22Rv1 (cell line): ENCODE measurements at regions not wholly inside any gene's neighbourhood (a gene's known extent, or its start where the extent isn't known, plus 50 kb on each side); places are given as distances from the start of the nearest gene placed in this dataset.

Experiments used
- CTCF ChIP-seq: fragments of 450-650 bp; IDR thresholded peaks from 2 replicates; pipeline ENCODE4 v1.5.1; 2017; ENCODE audit warnings: mild to moderate bottlenecking
- ZFX ChIP-seq: fragments of 450-650 bp; IDR thresholded peaks from 2 replicates; pipeline ENCODE4 v1.6.1; 2017; ENCODE audit warnings: antibody characterized with exemption, borderline replicate concordance

GRCh38 chr3:59430341-59430740 lies 380.5 kb upstream of the CFAP20DC start:
- no peak for TF ChIP-seq CTCF
- no peak for TF ChIP-seq ZFX
